Retinal pigment epithelial cell (primary cell): ENCODE measurements at regions not wholly inside any gene's neighbourhood (a gene's known extent, or its start where the extent isn't known, plus 50 kb on each side); places are given as distances from the start of the nearest gene placed in this dataset.

Source experiments
- DNase-seq: peaks from one replicate; pipeline ENCODE4 v3.0.0-alpha.2; 2010; ENCODE audit warnings: low read depth
- H3K4me3 ChIP-seq: 2 replicates; pipeline ENCODE4 v1.5.1; 2011; ENCODE audit warnings: mild to moderate bottlenecking, low read length, control low read depth, moderate library complexity
- CTCF ChIP-seq: conservative IDR thresholded peaks from 2 replicates; pipeline ENCODE4 v1.5.1; 2011; ENCODE audit warnings: low read depth, low read length, control low read depth, inconsistent platforms

DNA sequence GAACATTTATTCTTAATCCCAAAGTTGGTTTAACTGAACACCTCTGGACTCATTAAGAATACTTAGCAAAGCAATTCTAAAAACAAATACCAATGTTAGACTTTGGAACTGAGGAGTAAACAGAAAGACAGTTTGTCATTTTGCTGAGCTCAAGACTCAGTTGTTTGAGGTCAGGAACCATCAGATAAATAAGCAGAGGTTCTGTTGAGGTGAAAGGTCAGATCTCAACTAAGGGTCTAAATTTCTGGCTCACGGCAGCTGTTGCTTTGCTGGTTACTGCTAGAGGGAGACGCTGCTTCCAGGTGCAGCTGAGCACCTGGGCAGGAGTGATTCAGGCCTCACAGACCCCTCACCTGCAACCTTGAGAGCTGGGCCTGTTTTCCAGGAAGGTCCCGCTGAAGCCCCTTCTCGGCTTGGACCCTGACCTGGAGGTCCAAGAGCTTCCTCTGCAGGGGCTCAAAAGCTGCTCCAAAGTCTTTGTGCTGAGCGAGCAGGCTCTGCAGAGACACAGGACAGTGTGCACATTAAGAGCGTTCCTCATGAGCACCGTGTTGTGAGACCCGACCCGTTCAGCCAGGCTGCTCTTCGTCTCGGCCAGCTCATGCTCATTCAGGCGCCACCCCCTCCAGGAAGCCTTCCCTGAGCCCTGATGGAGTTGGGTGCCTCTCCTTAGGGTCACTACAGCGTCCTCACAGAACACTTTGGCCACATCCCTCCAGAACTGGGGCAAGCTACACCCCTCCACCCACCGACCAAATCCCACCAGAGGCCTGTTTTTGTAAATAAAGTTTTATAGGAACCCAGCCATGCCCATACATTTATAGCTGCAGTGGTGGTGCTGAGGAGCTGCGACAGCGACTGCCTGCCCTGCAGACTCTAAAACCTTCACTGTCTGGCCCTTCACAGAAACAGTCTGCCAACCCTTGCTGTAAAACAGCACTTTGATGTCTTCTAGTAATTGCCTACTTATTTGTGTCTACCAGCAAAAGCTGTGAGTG lies 72.0 kb downstream of the SYNE3 start:
- DNase-seq, result no peak
- no peak overlapping the region for H3K4me3 ChIP-seq
- no peak for TF ChIP-seq CTCF

DNA sequence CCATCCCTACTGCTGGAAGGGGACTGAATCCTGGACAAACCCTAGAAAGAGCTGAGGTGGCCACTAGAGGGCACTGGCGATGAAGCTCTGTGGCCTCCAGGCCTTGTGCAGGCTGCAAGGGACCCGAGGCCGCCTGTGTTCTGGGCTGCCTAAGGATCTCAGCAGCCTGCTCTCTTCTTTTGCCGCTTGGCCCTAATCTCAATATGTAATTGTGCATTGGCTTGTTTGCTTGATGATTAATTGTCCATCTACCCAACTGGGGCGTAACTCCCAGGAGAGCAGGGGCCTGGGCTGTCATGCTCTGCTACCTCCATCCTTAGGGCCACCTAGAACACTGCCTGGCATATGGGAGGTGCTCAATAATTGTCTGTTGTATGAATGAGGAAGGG lies 73.8 kb downstream of the SYNE3 start:
- DNase-seq, result peak; percentile 24
- peak; percentile 97 for TF ChIP-seq CTCF
- H3K4me3 ChIP-seq, result no peak overlapping the region

DNA sequence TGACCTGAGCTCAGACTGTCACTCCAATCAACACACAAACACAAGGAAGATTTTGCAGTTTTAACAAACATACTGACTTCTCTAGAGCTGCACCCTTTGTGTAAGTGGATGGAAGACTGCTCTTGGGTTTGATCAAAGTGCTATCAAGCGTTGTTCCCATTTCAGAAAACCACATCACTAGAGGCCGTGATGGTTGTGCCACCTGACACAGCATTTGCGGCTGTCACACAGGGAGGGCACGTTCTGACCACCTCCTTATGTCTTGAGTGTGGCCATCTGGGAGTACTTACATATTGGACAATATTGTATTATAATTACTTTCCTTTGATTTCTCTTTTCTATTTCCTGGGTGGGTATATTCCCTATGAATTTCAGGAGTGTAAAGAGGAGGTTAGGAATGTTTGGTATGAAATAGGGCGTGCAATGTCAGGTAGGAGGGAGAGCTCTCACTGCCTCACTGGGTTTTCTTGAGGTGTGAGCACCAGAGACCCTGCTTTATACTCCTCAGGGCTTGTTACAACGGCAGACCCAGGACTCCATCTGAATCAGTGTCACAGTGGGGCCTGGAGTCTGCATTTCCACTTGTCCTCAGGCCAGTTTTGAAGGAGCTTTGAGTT lies 74.3 kb downstream of the SYNE3 start:
- TF ChIP-seq CTCF, result no peak
- no peak overlapping the region for H3K4me3 ChIP-seq
- DNase-seq, result no peak

- H3K4me3 ChIP-seq, result no peak overlapping the region
- DNase-seq, result no peak
- no peak for TF ChIP-seq CTCF
These were observed 75.5 kb downstream of the SYNE3 start for GRCh38 chr14:95440951-95441350.

- no peak overlapping the region for H3K4me3 ChIP-seq
- TF ChIP-seq CTCF, result no peak
These were observed 76.0 kb downstream of the SYNE3 start for GRCh38 chr14:95440496-95440895.

DNA sequence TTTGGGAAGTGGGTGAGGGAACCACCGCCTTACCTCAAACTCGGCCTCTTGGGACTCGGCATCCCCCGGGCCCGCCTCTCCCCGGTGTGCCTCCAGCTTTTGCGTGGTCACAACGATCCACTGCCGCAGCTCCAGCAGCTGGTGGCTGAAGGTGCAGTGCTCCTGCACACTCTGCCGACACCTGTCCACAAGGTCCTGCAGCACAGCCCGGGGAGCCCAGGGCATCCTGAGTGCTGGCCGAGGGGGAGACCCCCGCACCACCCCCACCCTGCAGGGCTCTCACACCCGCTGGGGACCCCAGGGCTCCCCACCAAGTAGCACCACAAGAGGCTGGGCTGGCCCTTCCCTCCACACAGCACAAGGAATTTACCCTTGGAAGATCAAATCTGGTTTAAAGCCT lies 76.6 kb downstream of the SYNE3 start:
- H3K4me3 ChIP-seq, result no peak overlapping the region
- no peak for DNase-seq
- no peak for TF ChIP-seq CTCF

More at GRCh38 chr14:95440496-95440895, 76.0 kb downstream of the SYNE3 start:
- DNase-seq, result no peak
